WTC11 (cell line): ENCODE measurements at regions not wholly inside any gene's neighbourhood (a gene's known extent, or its start where the extent isn't known, plus 50 kb on each side); places are given as distances from the start of the nearest gene placed in this dataset.

Experiments used
- ATAC-seq: fragments of 200-7000 bp; cut with Tn5 transposase; 2 replicates; pipeline ENCODE4 v1.10.0; 2021; ENCODE audit warnings: mild to moderate bottlenecking, moderate library complexity
- CTCF ChIA-PET: fragments of 300-600 bp; sonication (Branson Sonifier 250); formaldehyde crosslinking; loops from one replicate; lab custom pipeline; 2021; ENCODE audit warnings: antibody characterized with exemption; lab: Charles Lee
- POLR2A ChIA-PET: fragments of 350-600 bp; sonication (Branson Sonifier 250); formaldehyde crosslinking; loops from one replicate; lab custom pipeline; 2021; ENCODE audit warnings: antibody characterized with exemption; lab: Charles Lee
- DNase-seq: peaks from one replicate; pipeline ENCODE4 v3.0.0; 2021; ENCODE audit warnings: low spot score
- H3K27ac Mint-ChIP-seq: 2 replicates; pipeline ENCODE4 v1.8.0; 2021; ENCODE audit warnings: mixed read lengths
- H3K27me3 Mint-ChIP-seq: 2 replicates; pipeline ENCODE4 v1.8.0; 2021; ENCODE audit warnings: low read depth, mild to moderate bottlenecking, moderate library complexity, mixed read lengths
- H3K36me3 Mint-ChIP-seq: 2 replicates; pipeline ENCODE4 v1.8.0; 2021; ENCODE audit warnings: mixed read lengths
- H3K4me1 Mint-ChIP-seq: 2 replicates; pipeline ENCODE4 v1.8.0; 2022; ENCODE audit warnings: mixed read lengths
- H3K4me3 Mint-ChIP-seq: 2 replicates; pipeline ENCODE4 v1.8.0; 2021; ENCODE audit warnings: mild to moderate bottlenecking, moderate library complexity, mixed read lengths
- H3K9me3 Mint-ChIP-seq: 2 replicates; pipeline ENCODE4 v1.8.0; 2021; ENCODE audit warnings: mixed read lengths
- CBFB ChIP-seq: sonication (generic); formaldehyde crosslinking; IDR thresholded peaks from 2 replicates; pipeline ENCODE4 v1.8.1; 2022; ENCODE audit warnings: mild to moderate bottlenecking, low read depth, missing genetic modification reagents
- ELF4 ChIP-seq: sonication (generic); formaldehyde crosslinking; IDR thresholded peaks from 2 replicates; pipeline ENCODE4 v1.8.1; 2022; ENCODE audit warnings: low read depth, mild to moderate bottlenecking, moderate library complexity, missing genetic modification reagents
- EMX1 ChIP-seq: fragments of 250-450 bp; sonication (Bioruptor Pico); IDR thresholded peaks from 2 replicates; pipeline ENCODE4 v1.8.0; 2021; ENCODE audit warnings: mild to moderate bottlenecking
- KAT7 ChIP-seq: sonication (generic); formaldehyde crosslinking; IDR thresholded peaks from 2 replicates; pipeline ENCODE4 v1.8.1; 2023; ENCODE audit warnings: missing genetic modification reagents, mild to moderate bottlenecking, borderline replicate concordance
- RORB ChIP-seq: fragments of 250-450 bp; sonication (Bioruptor Pico); IDR thresholded peaks from 2 replicates; pipeline ENCODE4 v1.9.0; 2021; ENCODE audit warnings: mild to moderate bottlenecking
- SMAD3 ChIP-seq: sonication (generic); formaldehyde crosslinking; IDR thresholded peaks from 2 replicates; pipeline ENCODE4 v1.8.0; 2022; ENCODE audit warnings: missing genetic modification reagents, mild to moderate bottlenecking, borderline replicate concordance
- SMAD4 ChIP-seq: sonication (generic); formaldehyde crosslinking; IDR thresholded peaks from 2 replicates; pipeline ENCODE4 v1.8.0; 2022; ENCODE audit warnings: mild to moderate bottlenecking, missing genetic modification reagents
- TCF7 ChIP-seq: sonication (generic); formaldehyde crosslinking; IDR thresholded peaks from 2 replicates; pipeline ENCODE4 v1.8.0; 2022; ENCODE audit warnings: mild to moderate bottlenecking, low read depth, missing genetic modification reagents, moderate library complexity
- TEAD4 ChIP-seq: sonication (generic); formaldehyde crosslinking; IDR thresholded peaks from 2 replicates; pipeline ENCODE4 v1.8.0; 2022; ENCODE audit warnings: mild to moderate bottlenecking, missing genetic modification reagents
- ZBTB21 ChIP-seq: sonication (generic); formaldehyde crosslinking; IDR thresholded peaks from 2 replicates; pipeline ENCODE4 v1.8.1; 2023; ENCODE audit warnings: mild to moderate bottlenecking, missing genetic modification reagents, borderline replicate concordance
- ZNF138 ChIP-seq: sonication (generic); formaldehyde crosslinking; conservative IDR thresholded peaks from 2 replicates; pipeline ENCODE4 v1.8.1; 2022; ENCODE audit warnings: mild to moderate bottlenecking, moderate library complexity, missing genetic modification reagents
- ZNF317 ChIP-seq: sonication (generic); formaldehyde crosslinking; IDR thresholded peaks from 2 replicates; pipeline ENCODE4 v1.8.1; 2023; ENCODE audit warnings: low read depth, mild to moderate bottlenecking, moderate library complexity, missing genetic modification reagents, borderline replicate concordance
- ZNF671 ChIP-seq: fragments of 250-450 bp; sonication (Bioruptor Pico); IDR thresholded peaks from 2 replicates; pipeline ENCODE4 v1.8.0; 2021; ENCODE audit warnings: mild to moderate bottlenecking
- TF ChIP-seq, protein P1 (sequence below): sonication (generic); formaldehyde crosslinking; IDR thresholded peaks from 2 replicates; pipeline ENCODE4 v1.8.0; 2023; ENCODE audit warnings: missing genetic modification reagents, mild to moderate bottlenecking, borderline replicate concordance
- TF ChIP-seq, protein P2 (sequence below): fragments of 250-450 bp; sonication (Bioruptor Pico); IDR thresholded peaks from 2 replicates; pipeline ENCODE4 v2.1.2; 2022; ENCODE audit warnings: mild to moderate bottlenecking, moderate library complexity
- TF ChIP-seq, protein P3 (sequence below): sonication (generic); formaldehyde crosslinking; IDR thresholded peaks from 2 replicates; pipeline ENCODE4 v1.8.1; 2023; ENCODE audit warnings: mild to moderate bottlenecking, missing genetic modification reagents
- TF ChIP-seq, protein P4 (sequence below): fragments of 250-450 bp; sonication (Bioruptor Pico); IDR thresholded peaks from 2 replicates; pipeline ENCODE4 v1.9.0; 2021; ENCODE audit warnings: mild to moderate bottlenecking
- TF ChIP-seq, protein P5 (sequence below): sonication (generic); formaldehyde crosslinking; IDR thresholded peaks from 2 replicates; pipeline ENCODE4 v1.8.0; 2022; ENCODE audit warnings: mild to moderate bottlenecking, missing genetic modification reagents

DNA sequence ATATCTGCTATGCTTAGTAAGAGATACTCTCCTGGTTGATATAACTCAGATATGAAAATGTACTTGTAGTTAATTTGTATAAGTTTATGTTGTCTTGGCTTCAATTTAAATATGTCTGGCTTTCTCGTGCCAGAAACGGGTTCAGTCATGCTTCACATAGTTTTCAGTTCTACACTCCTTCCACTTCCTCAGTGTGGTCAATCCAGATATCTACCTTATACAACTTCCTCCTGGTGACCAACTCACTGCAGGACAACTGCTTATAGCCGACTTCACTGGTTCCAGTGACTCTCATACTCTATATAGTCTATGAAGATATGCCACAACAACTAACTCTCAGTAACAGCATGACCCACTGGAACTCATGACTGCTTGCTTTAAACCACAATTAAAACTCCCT lies 690.4 kb downstream of the SLCO4C1 start:
- ATAC-seq: no peak
- CTCF ChIA-PET: no interaction called here
- peaks cover 5% of the 10 kb centered on the region; the same call in 1 of the 2 replicates for H3K9me3 Mint-ChIP-seq
- TF ChIP-seq, protein P1, sequence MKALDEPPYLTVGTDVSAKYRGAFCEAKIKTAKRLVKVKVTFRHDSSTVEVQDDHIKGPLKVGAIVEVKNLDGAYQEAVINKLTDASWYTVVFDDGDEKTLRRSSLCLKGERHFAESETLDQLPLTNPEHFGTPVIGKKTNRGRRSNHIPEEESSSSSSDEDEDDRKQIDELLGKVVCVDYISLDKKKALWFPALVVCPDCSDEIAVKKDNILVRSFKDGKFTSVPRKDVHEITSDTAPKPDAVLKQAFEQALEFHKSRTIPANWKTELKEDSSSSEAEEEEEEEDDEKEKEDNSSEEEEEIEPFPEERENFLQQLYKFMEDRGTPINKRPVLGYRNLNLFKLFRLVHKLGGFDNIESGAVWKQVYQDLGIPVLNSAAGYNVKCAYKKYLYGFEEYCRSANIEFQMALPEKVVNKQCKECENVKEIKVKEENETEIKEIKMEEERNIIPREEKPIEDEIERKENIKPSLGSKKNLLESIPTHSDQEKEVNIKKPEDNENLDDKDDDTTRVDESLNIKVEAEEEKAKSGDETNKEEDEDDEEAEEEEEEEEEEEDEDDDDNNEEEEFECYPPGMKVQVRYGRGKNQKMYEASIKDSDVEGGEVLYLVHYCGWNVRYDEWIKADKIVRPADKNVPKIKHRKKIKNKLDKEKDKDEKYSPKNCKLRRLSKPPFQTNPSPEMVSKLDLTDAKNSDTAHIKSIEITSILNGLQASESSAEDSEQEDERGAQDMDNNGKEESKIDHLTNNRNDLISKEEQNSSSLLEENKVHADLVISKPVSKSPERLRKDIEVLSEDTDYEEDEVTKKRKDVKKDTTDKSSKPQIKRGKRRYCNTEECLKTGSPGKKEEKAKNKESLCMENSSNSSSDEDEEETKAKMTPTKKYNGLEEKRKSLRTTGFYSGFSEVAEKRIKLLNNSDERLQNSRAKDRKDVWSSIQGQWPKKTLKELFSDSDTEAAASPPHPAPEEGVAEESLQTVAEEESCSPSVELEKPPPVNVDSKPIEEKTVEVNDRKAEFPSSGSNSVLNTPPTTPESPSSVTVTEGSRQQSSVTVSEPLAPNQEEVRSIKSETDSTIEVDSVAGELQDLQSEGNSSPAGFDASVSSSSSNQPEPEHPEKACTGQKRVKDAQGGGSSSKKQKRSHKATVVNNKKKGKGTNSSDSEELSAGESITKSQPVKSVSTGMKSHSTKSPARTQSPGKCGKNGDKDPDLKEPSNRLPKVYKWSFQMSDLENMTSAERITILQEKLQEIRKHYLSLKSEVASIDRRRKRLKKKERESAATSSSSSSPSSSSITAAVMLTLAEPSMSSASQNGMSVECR (CRISPR knock-in tag): no peak
- TF ChIP-seq, protein P2, sequence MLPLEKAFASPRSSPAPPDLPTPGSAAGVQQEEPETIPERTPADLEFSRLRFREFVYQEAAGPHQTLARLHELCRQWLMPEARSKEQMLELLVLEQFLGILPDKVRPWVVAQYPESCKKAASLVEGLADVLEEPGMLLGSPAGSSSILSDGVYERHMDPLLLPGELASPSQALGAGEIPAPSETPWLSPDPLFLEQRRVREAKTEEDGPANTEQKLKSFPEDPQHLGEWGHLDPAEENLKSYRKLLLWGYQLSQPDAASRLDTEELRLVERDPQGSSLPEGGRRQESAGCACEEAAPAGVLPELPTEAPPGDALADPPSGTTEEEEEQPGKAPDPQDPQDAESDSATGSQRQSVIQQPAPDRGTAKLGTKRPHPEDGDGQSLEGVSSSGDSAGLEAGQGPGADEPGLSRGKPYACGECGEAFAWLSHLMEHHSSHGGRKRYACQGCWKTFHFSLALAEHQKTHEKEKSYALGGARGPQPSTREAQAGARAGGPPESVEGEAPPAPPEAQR (CRISPR knock-in tag): no peak
- TF ChIP-seq KAT7 (CRISPR knock-in tag) (no peak), ZNF317 (CRISPR knock-in tag) (no peak), TEAD4 (CRISPR knock-in tag) (no peak), RORB (CRISPR knock-in tag) (no peak), ZNF138 (no peak), TCF7 (CRISPR knock-in tag) (no peak), SMAD3 (CRISPR knock-in tag) (no peak), SMAD4 (no peak), ELF4 (CRISPR knock-in tag) (no peak), EMX1 (CRISPR knock-in tag) (no peak), ZNF671 (CRISPR knock-in tag) (no peak), ZBTB21 (CRISPR knock-in tag) (no peak), CBFB (CRISPR knock-in tag) (no peak)
- TF ChIP-seq, protein P3, sequence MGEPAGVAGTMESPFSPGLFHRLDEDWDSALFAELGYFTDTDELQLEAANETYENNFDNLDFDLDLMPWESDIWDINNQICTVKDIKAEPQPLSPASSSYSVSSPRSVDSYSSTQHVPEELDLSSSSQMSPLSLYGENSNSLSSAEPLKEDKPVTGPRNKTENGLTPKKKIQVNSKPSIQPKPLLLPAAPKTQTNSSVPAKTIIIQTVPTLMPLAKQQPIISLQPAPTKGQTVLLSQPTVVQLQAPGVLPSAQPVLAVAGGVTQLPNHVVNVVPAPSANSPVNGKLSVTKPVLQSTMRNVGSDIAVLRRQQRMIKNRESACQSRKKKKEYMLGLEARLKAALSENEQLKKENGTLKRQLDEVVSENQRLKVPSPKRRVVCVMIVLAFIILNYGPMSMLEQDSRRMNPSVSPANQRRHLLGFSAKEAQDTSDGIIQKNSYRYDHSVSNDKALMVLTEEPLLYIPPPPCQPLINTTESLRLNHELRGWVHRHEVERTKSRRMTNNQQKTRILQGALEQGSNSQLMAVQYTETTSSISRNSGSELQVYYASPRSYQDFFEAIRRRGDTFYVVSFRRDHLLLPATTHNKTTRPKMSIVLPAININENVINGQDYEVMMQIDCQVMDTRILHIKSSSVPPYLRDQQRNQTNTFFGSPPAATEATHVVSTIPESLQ (CRISPR knock-in tag): no peak
- TF ChIP-seq, protein P4, sequence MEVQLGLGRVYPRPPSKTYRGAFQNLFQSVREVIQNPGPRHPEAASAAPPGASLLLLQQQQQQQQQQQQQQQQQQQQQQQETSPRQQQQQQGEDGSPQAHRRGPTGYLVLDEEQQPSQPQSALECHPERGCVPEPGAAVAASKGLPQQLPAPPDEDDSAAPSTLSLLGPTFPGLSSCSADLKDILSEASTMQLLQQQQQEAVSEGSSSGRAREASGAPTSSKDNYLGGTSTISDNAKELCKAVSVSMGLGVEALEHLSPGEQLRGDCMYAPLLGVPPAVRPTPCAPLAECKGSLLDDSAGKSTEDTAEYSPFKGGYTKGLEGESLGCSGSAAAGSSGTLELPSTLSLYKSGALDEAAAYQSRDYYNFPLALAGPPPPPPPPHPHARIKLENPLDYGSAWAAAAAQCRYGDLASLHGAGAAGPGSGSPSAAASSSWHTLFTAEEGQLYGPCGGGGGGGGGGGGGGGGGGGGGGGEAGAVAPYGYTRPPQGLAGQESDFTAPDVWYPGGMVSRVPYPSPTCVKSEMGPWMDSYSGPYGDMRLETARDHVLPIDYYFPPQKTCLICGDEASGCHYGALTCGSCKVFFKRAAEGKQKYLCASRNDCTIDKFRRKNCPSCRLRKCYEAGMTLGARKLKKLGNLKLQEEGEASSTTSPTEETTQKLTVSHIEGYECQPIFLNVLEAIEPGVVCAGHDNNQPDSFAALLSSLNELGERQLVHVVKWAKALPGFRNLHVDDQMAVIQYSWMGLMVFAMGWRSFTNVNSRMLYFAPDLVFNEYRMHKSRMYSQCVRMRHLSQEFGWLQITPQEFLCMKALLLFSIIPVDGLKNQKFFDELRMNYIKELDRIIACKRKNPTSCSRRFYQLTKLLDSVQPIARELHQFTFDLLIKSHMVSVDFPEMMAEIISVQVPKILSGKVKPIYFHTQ (CRISPR knock-in tag): no peak
- TF ChIP-seq, protein P5, sequence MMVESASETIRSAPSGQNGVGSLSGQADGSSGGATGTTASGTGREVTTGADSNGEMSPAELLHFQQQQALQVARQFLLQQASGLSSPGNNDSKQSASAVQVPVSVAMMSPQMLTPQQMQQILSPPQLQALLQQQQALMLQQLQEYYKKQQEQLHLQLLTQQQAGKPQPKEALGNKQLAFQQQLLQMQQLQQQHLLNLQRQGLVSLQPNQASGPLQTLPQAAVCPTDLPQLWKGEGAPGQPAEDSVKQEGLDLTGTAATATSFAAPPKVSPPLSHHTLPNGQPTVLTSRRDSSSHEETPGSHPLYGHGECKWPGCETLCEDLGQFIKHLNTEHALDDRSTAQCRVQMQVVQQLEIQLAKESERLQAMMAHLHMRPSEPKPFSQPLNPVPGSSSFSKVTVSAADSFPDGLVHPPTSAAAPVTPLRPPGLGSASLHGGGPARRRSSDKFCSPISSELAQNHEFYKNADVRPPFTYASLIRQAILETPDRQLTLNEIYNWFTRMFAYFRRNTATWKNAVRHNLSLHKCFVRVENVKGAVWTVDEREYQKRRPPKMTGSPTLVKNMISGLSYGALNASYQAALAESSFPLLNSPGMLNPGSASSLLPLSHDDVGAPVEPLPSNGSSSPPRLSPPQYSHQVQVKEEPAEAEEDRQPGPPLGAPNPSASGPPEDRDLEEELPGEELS (CRISPR knock-in tag): no peak
- H3K36me3 Mint-ChIP-seq: no peaks in the 10 kb centered on the region
- no peak for DNase-seq
- no peaks in the 10 kb centered on the region for H3K4me1 Mint-ChIP-seq
- H3K27me3 Mint-ChIP-seq: no peaks in the 10 kb centered on the region
- POLR2A ChIA-PET: no interaction called here
- H3K27ac Mint-ChIP-seq: no peak overlapping the region
- H3K4me3 Mint-ChIP-seq: no peak overlapping the region
